Lung (tissue), 11 donors: ENCODE measurements at regions not wholly inside any gene's neighbourhood (a gene's known extent, or its start where the extent isn't known, plus 50 kb on each side); places are given as distances from the start of the nearest gene placed in this dataset.

Experiments
- ATAC-seq: fragments of 200-7000 bp; cut with Tn5 transposase; one replicate; pipeline ENCODE4 v1.9.1; 2020; ENCODE audit warnings: moderate number of reproducible peaks; ENCODE audit not compliant: insufficient read depth, low FRiP score
- DNase-seq, 3 donors: peaks; one replicate each; pipeline ENCODE4 v3.0.0-alpha.2; 2013 to 2017
- H3K27ac ChIP-seq, 2 donors: one replicate each; pipeline ENCODE4 v1.5.1; 2013; ENCODE audit warnings: mild to moderate bottlenecking in 2 of 2, moderate library complexity in 2 of 2, control low read depth in 1 of 2, inconsistent platforms in 1 of 2, low read depth in 1 of 2, low read length in 1 of 2
- H3K27me3 ChIP-seq, 3 donors: one replicate each; pipeline ENCODE4 v1.5.1; 2013; ENCODE audit warnings: low read length in 2 of 3; ENCODE audit not compliant: control insufficient read depth in 3 of 3, insufficient read depth in 3 of 3
- H3K36me3 ChIP-seq, 4 donors: one replicate each; pipeline ENCODE4 v1.5.1; 2013; ENCODE audit warnings: low read length in 4 of 4, mild to moderate bottlenecking in 1 of 4, moderate library complexity in 1 of 4; ENCODE audit not compliant: control insufficient read depth in 4 of 4, insufficient read depth in 4 of 4
- H3K4me1 ChIP-seq, 5 donors: one replicate each; pipeline ENCODE4 v1.5.1; 2013; ENCODE audit warnings: low read length in 5 of 5, mild to moderate bottlenecking in 2 of 5, moderate library complexity in 1 of 5; ENCODE audit not compliant: control insufficient read depth in 5 of 5, insufficient read depth in 5 of 5
- H3K4me3 ChIP-seq: one replicate; pipeline ENCODE4 v1.5.1; 2013; ENCODE audit warnings: mild to moderate bottlenecking, control low read depth, moderate library complexity
- H3K9ac ChIP-seq, 2 donors: one replicate each; pipeline ENCODE4 v1.5.1; 2013; ENCODE audit warnings: low read length in 2 of 2, control low read depth in 1 of 2; ENCODE audit not compliant: insufficient read depth in 1 of 2
- H3K9me3 ChIP-seq, 4 donors: one replicate each; pipeline ENCODE4 v1.5.1; 2013; ENCODE audit warnings: low read length in 3 of 4, mild to moderate bottlenecking in 1 of 4, moderate library complexity in 1 of 4; ENCODE audit not compliant: control insufficient read depth in 4 of 4, insufficient read depth in 3 of 4
- WGBS, 2 donors: extraction: QIAGEN DNeasy Blood & Tissue Kit; methylation state at CpG; one replicate each; pipeline ENCODE4 v1.1.7; 2013; 5-methylcytosine and 5-hydroxymethylcytosine counted together
- TF ChIP-seq, protein P1 (sequence below): IDR thresholded peaks from 2 replicates; pipeline ENCODE4 v1.5.1; 2012; ENCODE audit warnings: mild to moderate bottlenecking; ENCODE audit errors: control extremely low read depth, extremely low read depth
- donor health status: control.
- donor health status: control.
- donor health status: Bipolar disorder and iron deficiency.
- donor health status: healthy.
- donor health status: DM: yes; HTN: yes; CAD: no.

GRCh38 chr22:25369041-25369440, 149.6 kb downstream of the CRYBB2 start:
- DNase-seq (no peak), ATAC-seq (no peak)
- Histone ChIP-seq H3K36me3 (peaks cover 0 to 18% (median 10%) of the 10 kb centered on the region in 4 donors), H3K9me3 (peaks cover 0 to 1% (median 0%) of the 10 kb centered on the region in 4 donors), H3K4me1 (peaks cover 0 to 24% (median 0%) of the 10 kb centered on the region in 5 donors), H3K4me3 (no peak overlapping the region), H3K9ac (no peak overlapping the region), H3K27ac (no peak overlapping the region), H3K27me3 (no peaks in the 10 kb centered on the region)
- TF ChIP-seq, protein P1, sequence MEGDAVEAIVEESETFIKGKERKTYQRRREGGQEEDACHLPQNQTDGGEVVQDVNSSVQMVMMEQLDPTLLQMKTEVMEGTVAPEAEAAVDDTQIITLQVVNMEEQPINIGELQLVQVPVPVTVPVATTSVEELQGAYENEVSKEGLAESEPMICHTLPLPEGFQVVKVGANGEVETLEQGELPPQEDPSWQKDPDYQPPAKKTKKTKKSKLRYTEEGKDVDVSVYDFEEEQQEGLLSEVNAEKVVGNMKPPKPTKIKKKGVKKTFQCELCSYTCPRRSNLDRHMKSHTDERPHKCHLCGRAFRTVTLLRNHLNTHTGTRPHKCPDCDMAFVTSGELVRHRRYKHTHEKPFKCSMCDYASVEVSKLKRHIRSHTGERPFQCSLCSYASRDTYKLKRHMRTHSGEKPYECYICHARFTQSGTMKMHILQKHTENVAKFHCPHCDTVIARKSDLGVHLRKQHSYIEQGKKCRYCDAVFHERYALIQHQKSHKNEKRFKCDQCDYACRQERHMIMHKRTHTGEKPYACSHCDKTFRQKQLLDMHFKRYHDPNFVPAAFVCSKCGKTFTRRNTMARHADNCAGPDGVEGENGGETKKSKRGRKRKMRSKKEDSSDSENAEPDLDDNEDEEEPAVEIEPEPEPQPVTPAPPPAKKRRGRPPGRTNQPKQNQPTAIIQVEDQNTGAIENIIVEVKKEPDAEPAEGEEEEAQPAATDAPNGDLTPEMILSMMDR, result no peak
- 90 to 94% methylated on average over 5 of the region's 5 CpGs for WGBS, 2 donors

DNA sequence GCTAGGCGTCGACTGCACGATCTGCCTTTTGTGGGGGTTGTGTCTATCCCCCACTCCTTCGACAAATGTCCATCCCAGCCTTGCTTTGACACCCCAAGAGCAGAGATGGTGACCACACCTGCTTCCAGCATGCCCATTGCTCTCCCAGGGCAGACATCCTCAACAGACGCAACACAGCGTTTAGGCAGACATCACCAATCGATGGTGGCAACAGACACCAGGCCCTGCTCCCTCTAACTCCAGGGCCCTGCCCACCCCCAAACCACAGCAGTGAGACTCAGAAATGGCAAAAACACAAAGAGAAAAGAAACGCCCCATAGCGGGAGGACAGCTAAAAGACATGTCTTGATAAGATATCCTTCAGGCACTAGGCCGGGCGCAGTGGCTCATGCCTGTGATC, 150.9 kb downstream of the CRYBB2 start:
- Histone ChIP-seq H3K4me3 (no peak overlapping the region), H3K9ac (no peak overlapping the region), H3K27me3 (no peaks in the 10 kb centered on the region), H3K4me1 (peaks cover 0 to 13% (median 0%) of the 10 kb centered on the region in 5 donors), H3K36me3 (peaks cover 0 to 24% (median 10%) of the 10 kb centered on the region in 4 donors), H3K9me3 (peaks cover 0 to 1% (median 0%) of the 10 kb centered on the region in 4 donors), H3K27ac (no peak overlapping the region)
- ATAC-seq, result no peak
- DNase-seq, result no peak
- WGBS, 2 donors, result 96% methylated on average over 11 of the region's 11 CpGs
- TF ChIP-seq, protein P1, result no peak

- no peak overlapping the region for H3K9ac ChIP-seq
- peaks cover 0 to 5% (median 0%) of the 10 kb centered on the region in 5 donors for H3K4me1 ChIP-seq
- no peak for ATAC-seq
- peaks cover 0 to 22% (median 12%) of the 10 kb centered on the region in 4 donors for H3K36me3 ChIP-seq
- TF ChIP-seq, protein P1, result no peak
- no peak overlapping the region for H3K4me3 ChIP-seq
- WGBS, 2 donors, result 96 to 98% methylated on average over 16 of the region's 16 CpGs
- DNase-seq, result no peak
- peaks cover 0 to 1% (median 0%) of the 10 kb centered on the region in 4 donors for H3K9me3 ChIP-seq
- H3K27me3 ChIP-seq, result no peaks in the 10 kb centered on the region
- no peak overlapping the region for H3K27ac ChIP-seq
Measured at GRCh38 chr22:25372000-25372595, 152.7 kb downstream of the CRYBB2 start.

DNA sequence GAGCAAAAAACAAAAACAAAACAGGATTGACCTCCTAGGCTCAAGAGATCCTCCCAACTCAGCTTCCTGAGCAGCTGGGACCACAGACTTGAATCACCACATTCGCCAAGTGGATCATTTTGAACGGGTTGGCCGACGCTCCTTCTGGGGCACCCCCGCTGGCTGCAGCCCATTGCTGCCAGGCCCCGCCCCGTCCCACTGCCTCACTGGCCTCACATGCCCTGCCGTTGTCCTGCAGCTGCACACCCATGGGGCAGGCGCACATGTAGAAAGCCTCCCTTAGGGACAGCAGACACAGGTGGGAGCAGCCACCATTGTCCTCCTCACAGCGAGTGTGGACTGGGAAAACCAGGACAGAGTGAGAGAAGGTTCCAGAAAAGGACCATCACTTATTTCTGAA, 154.5 kb downstream of the CRYBB2 start:
- Histone ChIP-seq H3K27ac (no peak overlapping the region), H3K27me3 (no peaks in the 10 kb centered on the region), H3K4me3 (no peak overlapping the region), H3K4me1 (peaks cover 0 to 2% (median 0%) of the 10 kb centered on the region in 5 donors), H3K9ac (no peak overlapping the region), H3K36me3 (peaks cover 0 to 32% (median 19%) of the 10 kb centered on the region in 4 donors), H3K9me3 (no peaks in the 10 kb centered on the region)
- ATAC-seq (no peak), DNase-seq (no peak)
- 86 to 95% methylated on average over 10 of the region's 10 CpGs for WGBS, 2 donors
- TF ChIP-seq, protein P1, result no peak
